Suprapubic skin (tissue), 4 donors: ENCODE measurements at regions not wholly inside any gene's neighbourhood (a gene's known extent, or its start where the extent isn't known, plus 50 kb on each side); places are given as distances from the start of the nearest gene placed in this dataset.

ENCODE experiments used
- EP300 ChIP-seq: sonication (generic); formaldehyde crosslinking; IDR thresholded peaks from one replicate; pipeline ENCODE4 v1.6.1; 2017; ENCODE audit warnings: antibody characterized with exemption
- POLR2A ChIP-seq, 2 donors: fragments of 450-650 bp; IDR thresholded peaks; one replicate each; pipeline ENCODE4 v1.6.1; 2017; ENCODE audit warnings: antibody characterized with exemption in 2 of 2, mild to moderate bottlenecking in 2 of 2, moderate library complexity in 2 of 2
- POLR2AphosphoS5 ChIP-seq, 3 donors: sonication (generic); formaldehyde crosslinking; IDR thresholded peaks; one replicate each; pipeline ENCODE4 v1.6.1; 2017; ENCODE audit warnings: antibody characterized with exemption in 3 of 3
- TF ChIP-seq, protein P1 (sequence below), 2 donors: fragments of 200-600 bp in 1 of 2; fragments of 450-650 bp in 1 of 2; sonication (generic) in 1 of 2; IDR thresholded peaks; one replicate each; pipeline ENCODE4 v1.5.1; 2016 to 2019; ENCODE audit warnings: antibody characterized with exemption in 2 of 2, mild to moderate bottlenecking in 1 of 2, moderate library complexity in 1 of 2

GRCh38 chr5:67824852-67825251 is 390.7 kb upstream of the PIK3R1 start:
- TF ChIP-seq, protein P1, sequence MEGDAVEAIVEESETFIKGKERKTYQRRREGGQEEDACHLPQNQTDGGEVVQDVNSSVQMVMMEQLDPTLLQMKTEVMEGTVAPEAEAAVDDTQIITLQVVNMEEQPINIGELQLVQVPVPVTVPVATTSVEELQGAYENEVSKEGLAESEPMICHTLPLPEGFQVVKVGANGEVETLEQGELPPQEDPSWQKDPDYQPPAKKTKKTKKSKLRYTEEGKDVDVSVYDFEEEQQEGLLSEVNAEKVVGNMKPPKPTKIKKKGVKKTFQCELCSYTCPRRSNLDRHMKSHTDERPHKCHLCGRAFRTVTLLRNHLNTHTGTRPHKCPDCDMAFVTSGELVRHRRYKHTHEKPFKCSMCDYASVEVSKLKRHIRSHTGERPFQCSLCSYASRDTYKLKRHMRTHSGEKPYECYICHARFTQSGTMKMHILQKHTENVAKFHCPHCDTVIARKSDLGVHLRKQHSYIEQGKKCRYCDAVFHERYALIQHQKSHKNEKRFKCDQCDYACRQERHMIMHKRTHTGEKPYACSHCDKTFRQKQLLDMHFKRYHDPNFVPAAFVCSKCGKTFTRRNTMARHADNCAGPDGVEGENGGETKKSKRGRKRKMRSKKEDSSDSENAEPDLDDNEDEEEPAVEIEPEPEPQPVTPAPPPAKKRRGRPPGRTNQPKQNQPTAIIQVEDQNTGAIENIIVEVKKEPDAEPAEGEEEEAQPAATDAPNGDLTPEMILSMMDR (IDR thresholded peaks at IDR 0.05) = no peak
- TF ChIP-seq POLR2A (IDR thresholded peaks at IDR 0.05) (no peak), POLR2AphosphoS5 (IDR thresholded peaks at IDR 0.05) (no peak), EP300 (no peak)
